Neuron (in vitro differentiated cells): ENCODE measurements at regions not wholly inside any gene's neighbourhood (a gene's known extent, or its start where the extent isn't known, plus 50 kb on each side); places are given as distances from the start of the nearest gene placed in this dataset.

Experiments used
- H2AFZ ChIP-seq: one replicate; pipeline ENCODE4 v1.6.1; 2013; ENCODE audit warnings: low read depth, mild to moderate bottlenecking, inconsistent platforms, low read length, moderate library complexity
- H3K27me3 ChIP-seq: one replicate; pipeline ENCODE4 v1.6.1; 2013; ENCODE audit warnings: low read length; ENCODE audit not compliant: insufficient read depth
- H3K36me3 ChIP-seq: one replicate; pipeline ENCODE4 v1.6.1; 2013; ENCODE audit warnings: low read length; ENCODE audit not compliant: insufficient read depth
- H3K4me1 ChIP-seq: one replicate; pipeline ENCODE4 v1.6.1; 2013; ENCODE audit warnings: low read length; ENCODE audit not compliant: insufficient read depth
- H3K4me3 ChIP-seq: 2 replicates; pipeline ENCODE4 v1.5.1; 2013; ENCODE audit warnings: mild to moderate bottlenecking, low read length, moderate library complexity
- H3K9me3 ChIP-seq: one replicate; pipeline ENCODE4 v1.6.1; 2013; ENCODE audit warnings: low read length

GRCh38 chr1:164905869-164906268, 346.9 kb downstream of the PBX1 start:
- H3K4me3 ChIP-seq: no peak overlapping the region
- H3K9me3 ChIP-seq: no peaks in the 10 kb centered on the region
- H3K27me3 ChIP-seq: peaks cover 14% of the 10 kb centered on the region
- H3K36me3 ChIP-seq: no peaks in the 10 kb centered on the region
- H3K4me1 ChIP-seq: no peaks in the 10 kb centered on the region
- H2AFZ ChIP-seq: no peak overlapping the region

DNA sequence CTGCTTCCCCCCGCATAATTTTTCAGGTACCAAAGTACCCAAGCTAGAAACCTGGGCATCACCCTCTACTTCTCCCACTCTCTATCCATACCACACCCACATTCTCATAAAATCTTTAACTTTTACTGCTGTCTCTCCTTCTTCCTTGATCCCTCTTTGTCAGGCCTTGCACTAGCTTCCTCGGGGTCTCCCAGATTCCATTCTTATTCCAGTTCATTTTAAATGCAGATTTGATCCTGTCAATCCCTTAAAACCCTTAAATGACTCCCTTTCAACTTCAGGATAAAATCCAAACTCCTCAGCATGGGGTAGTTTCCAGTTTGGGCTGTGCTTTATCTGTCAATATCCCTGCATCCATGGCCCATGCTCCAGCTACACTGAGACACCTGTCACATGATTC, 343.5 kb downstream of the PBX1 start:
- Histone ChIP-seq H3K9me3 (no peaks in the 10 kb centered on the region), H2AFZ (no peak overlapping the region), H3K27me3 (peaks cover 11% of the 10 kb centered on the region), H3K4me1 (no peaks in the 10 kb centered on the region), H3K4me3 (no peak overlapping the region), H3K36me3 (no peaks in the 10 kb centered on the region)
